HG03066 (cell line): ENCODE measurements at regions not wholly inside any gene's neighbourhood (a gene's known extent, or its start where the extent isn't known, plus 50 kb on each side); places are given as distances from the start of the nearest gene placed in this dataset.

Source experiments
- ATAC-seq: cut with Tn5 transposase; IDR thresholded peaks from one replicate; pipeline ENCODE4 v1.9.1; 2021; ENCODE audit warnings: low read depth; ENCODE audit not compliant: unreplicated experiment

GRCh38 chr18:57991552-57991951 lies 52.5 kb upstream of the NEDD4L start:
- no peak for ATAC-seq

GRCh38 chr18:57989536-57989935 lies 54.5 kb upstream of the NEDD4L start:
- no peak for ATAC-seq

GRCh38 chr18:57984490-57985115 lies 59.4 kb upstream of the NEDD4L start:
- no peak for ATAC-seq

- ATAC-seq = no peak
These were observed 60.1 kb upstream of the NEDD4L start for GRCh38 chr18:57983965-57984364.

GRCh38 chr18:57983472-57983871 lies 60.6 kb upstream of the NEDD4L start:
- no peak for ATAC-seq

- no peak for ATAC-seq
These were observed 61.5 kb upstream of the NEDD4L start for GRCh38 chr18:57982372-57983021.

- no peak for ATAC-seq
These were observed 62.6 kb upstream of the NEDD4L start for GRCh38 chr18:57981308-57982028.

- ATAC-seq = no peak
These were observed 63.3 kb upstream of the NEDD4L start for GRCh38 chr18:57980573-57981307.

GRCh38 chr18:57976230-57976773 lies 67.7 kb upstream of the NEDD4L start:
- no peak for ATAC-seq

- ATAC-seq = no peak
These were observed 68.2 kb upstream of the NEDD4L start for GRCh38 chr18:57975805-57976204.

- no peak for ATAC-seq
These were observed 69.3 kb upstream of the NEDD4L start for GRCh38 chr18:57974585-57975265.

- ATAC-seq = no peak
These were observed 70.1 kb upstream of the NEDD4L start for GRCh38 chr18:57973889-57974288.

- no peak for ATAC-seq
These were observed 73.5 kb upstream of the NEDD4L start for GRCh38 chr18:57970356-57971095.

- ATAC-seq = no peak
These were observed 74.2 kb upstream of the NEDD4L start for GRCh38 chr18:57969824-57970223.

- no peak for ATAC-seq
These were observed 78.8 kb upstream of the NEDD4L start for GRCh38 chr18:57965246-57965645.

GRCh38 chr18:57961876-57962505 lies 82.0 kb upstream of the NEDD4L start:
- ATAC-seq = no peak

- no peak for ATAC-seq
These were observed 82.6 kb upstream of the NEDD4L start for GRCh38 chr18:57961411-57961810.

GRCh38 chr18:57959278-57959677 lies 84.7 kb upstream of the NEDD4L start:
- no peak for ATAC-seq

GRCh38 chr18:57957210-57957609 lies 86.8 kb upstream of the NEDD4L start:
- no peak for ATAC-seq
